ENCODE measurements at regions not wholly inside any gene's neighbourhood (a gene's known extent, or its start where the extent isn't known, plus 50 kb on each side); places are given as distances from the start of the nearest gene placed in this dataset.
A peak's percentile ranks its signal among the peaks of the same experiment; 100 is the strongest.

- DNase-seq (ENCODE audit: low read depth): no peak
- no peak overlapping the region for H3K4me3 ChIP-seq (ENCODE audit: low read depth, low read length)
- no peak for TF ChIP-seq CTCF (IDR thresholded peaks at IDR 0.05; ENCODE audit: low read depth, low read length)
- TF ChIP-seq MAX (IDR thresholded peaks at IDR 0.05; ENCODE audit: low read depth, low read length): no peak
- no peak for TF ChIP-seq POLR2A (IDR thresholded peaks at IDR 0.05; ENCODE audit: extremely low read depth, insufficient read length)
- no peak for TF ChIP-seq MYC (IDR thresholded peaks at IDR 0.05; ENCODE audit: low read depth, low read length)
These were observed 818.9 kb downstream of the CBLN2 start for GRCh38 chr18:71725256-71725655.

GRCh38 chr18:71707985-71708500 is 836.1 kb downstream of the CBLN2 start:
- TF ChIP-seq MAX (IDR thresholded peaks at IDR 0.05; ENCODE audit: low read depth, low read length) (no peak), POLR2A (IDR thresholded peaks at IDR 0.05; ENCODE audit: extremely low read depth, insufficient read length) (no peak), CTCF (IDR thresholded peaks at IDR 0.05; ENCODE audit: low read depth, low read length) (no peak), MYC (IDR thresholded peaks at IDR 0.05; ENCODE audit: low read depth, low read length) (no peak)
- H3K4me3 ChIP-seq (ENCODE audit: low read depth, low read length): no peak overlapping the region
- no peak for DNase-seq (ENCODE audit: low read depth)

GRCh38 chr18:71707400-71707799 is 836.7 kb downstream of the CBLN2 start:
- TF ChIP-seq MAX (IDR thresholded peaks at IDR 0.05; ENCODE audit: low read depth, low read length) (no peak), MYC (IDR thresholded peaks at IDR 0.05; ENCODE audit: low read depth, low read length) (no peak), CTCF (IDR thresholded peaks at IDR 0.05; ENCODE audit: low read depth, low read length) (no peak), POLR2A (IDR thresholded peaks at IDR 0.05; ENCODE audit: extremely low read depth, insufficient read length) (no peak)
- no peak overlapping the region for H3K4me3 ChIP-seq (ENCODE audit: low read depth, low read length)
- DNase-seq (ENCODE audit: low read depth): peak; percentile 8

- TF ChIP-seq CTCF (IDR thresholded peaks at IDR 0.05; ENCODE audit: low read depth, low read length): no peak
- TF ChIP-seq MYC (IDR thresholded peaks at IDR 0.05; ENCODE audit: low read depth, low read length): no peak
- TF ChIP-seq MAX (IDR thresholded peaks at IDR 0.05; ENCODE audit: low read depth, low read length): no peak
- TF ChIP-seq POLR2A (IDR thresholded peaks at IDR 0.05; ENCODE audit: extremely low read depth, insufficient read length): no peak
- DNase-seq (ENCODE audit: low read depth): no peak
- H3K4me3 ChIP-seq (ENCODE audit: low read depth, low read length): no peak overlapping the region
These were observed 854.6 kb downstream of the CBLN2 start for GRCh38 chr18:71689416-71690160.

- no peak for DNase-seq (ENCODE audit: low read depth)
- no peak overlapping the region for H3K4me3 ChIP-seq (ENCODE audit: low read depth, low read length)
- no peak for TF ChIP-seq POLR2A (IDR thresholded peaks at IDR 0.05; ENCODE audit: extremely low read depth, insufficient read length)
These were observed 861.6 kb downstream of the CBLN2 start for GRCh38 chr18:71682591-71682990.

- no peak for TF ChIP-seq POLR2A (IDR thresholded peaks at IDR 0.05; ENCODE audit: extremely low read depth, insufficient read length)
- H3K4me3 ChIP-seq (ENCODE audit: low read depth, low read length): no peak overlapping the region
- no peak for DNase-seq (ENCODE audit: low read depth)
These were observed 866.0 kb downstream of the CBLN2 start for GRCh38 chr18:71678144-71678543.

GRCh38 chr18:71673954-71674353 is 870.2 kb downstream of the CBLN2 start:
- TF ChIP-seq POLR2A (IDR thresholded peaks at IDR 0.05; ENCODE audit: extremely low read depth, insufficient read length) (no peak), CTCF (IDR thresholded peaks at IDR 0.05; ENCODE audit: low read depth, low read length) (no peak), MYC (IDR thresholded peaks at IDR 0.05; ENCODE audit: low read depth, low read length) (no peak), MAX (IDR thresholded peaks at IDR 0.05; ENCODE audit: low read depth, low read length) (no peak)
- no peak for DNase-seq (ENCODE audit: low read depth)
- H3K4me3 ChIP-seq (ENCODE audit: low read depth, low read length): no peak overlapping the region

Measured in NB4 (cell line).